ENCODE measurements at regions not wholly inside any gene's neighbourhood (a gene's known extent, or its start where the extent isn't known, plus 50 kb on each side); places are given as distances from the start of the nearest gene placed in this dataset.
"Not testable (repeated sequence)": the region's sequence is repeated elsewhere in the genome, so short reads cannot be mapped to it uniquely, and the experiment has no call there.

- Mint-ChIP-seq H3K4me1 (ENCODE audit: low read depth) (no peaks in the 10 kb centered on the region), H3K27ac (no peak overlapping the region), H3K9me3 (no peaks in the 10 kb centered on the region), H3K4me3 (no peak overlapping the region), H3K27me3 (ENCODE audit: low read depth) (no peaks in the 10 kb centered on the region), H3K36me3 (ENCODE audit: low read depth) (no peaks in the 10 kb centered on the region)
These were observed 76.0 kb upstream of the PIP5K1B start for GRCh38 chr9:68629042-68629441.

GRCh38 chr9:68631811-68632210 lies 73.2 kb upstream of the PIP5K1B start:
- H3K9me3 Mint-ChIP-seq, result no peaks in the 10 kb centered on the region
- H3K36me3 Mint-ChIP-seq (ENCODE audit: low read depth), result no peaks in the 10 kb centered on the region
- no peak overlapping the region for H3K4me3 Mint-ChIP-seq
- H3K27me3 Mint-ChIP-seq (ENCODE audit: low read depth), result peaks cover 3% of the 10 kb centered on the region
- no peaks in the 10 kb centered on the region for H3K4me1 Mint-ChIP-seq (ENCODE audit: low read depth)
- H3K27ac Mint-ChIP-seq, result no peak overlapping the region

GRCh38 chr9:68637020-68637419 lies 68.0 kb upstream of the PIP5K1B start:
- Mint-ChIP-seq H3K27me3 (ENCODE audit: low read depth) (peaks cover 3% of the 10 kb centered on the region), H3K4me1 (ENCODE audit: low read depth) (no peaks in the 10 kb centered on the region), H3K27ac (no peak overlapping the region), H3K4me3 (no peak overlapping the region), H3K36me3 (ENCODE audit: low read depth) (no peaks in the 10 kb centered on the region), H3K9me3 (no peaks in the 10 kb centered on the region)

- not testable (repeated sequence) for H3K27ac Mint-ChIP-seq; H3K36me3 Mint-ChIP-seq (ENCODE audit: low read depth)
These were observed 65.8 kb upstream of the PIP5K1B start for GRCh38 chr9:68639261-68639660.

GRCh38 chr9:68640421-68641089 lies 64.5 kb upstream of the PIP5K1B start:
- no peaks in the 10 kb centered on the region for H3K9me3 Mint-ChIP-seq
- no peak overlapping the region for H3K4me3 Mint-ChIP-seq
- no peak overlapping the region for H3K27ac Mint-ChIP-seq
- no peaks in the 10 kb centered on the region for H3K36me3 Mint-ChIP-seq (ENCODE audit: low read depth)
- no peaks in the 10 kb centered on the region for H3K4me1 Mint-ChIP-seq (ENCODE audit: low read depth)
- H3K27me3 Mint-ChIP-seq (ENCODE audit: low read depth), result peaks cover 3% of the 10 kb centered on the region

More at GRCh38 chr9:68639261-68639660, 65.8 kb upstream of the PIP5K1B start:
- H3K27me3 Mint-ChIP-seq (ENCODE audit: low read depth); H3K4me3 Mint-ChIP-seq; H3K4me1 Mint-ChIP-seq (ENCODE audit: low read depth); H3K9me3 Mint-ChIP-seq: not testable (repeated sequence)

- Mint-ChIP-seq H3K4me1 (ENCODE audit: low read depth) (no peaks in the 10 kb centered on the region), H3K27me3 (ENCODE audit: low read depth) (no peaks in the 10 kb centered on the region), H3K4me3 (no peak overlapping the region), H3K27ac (no peak overlapping the region), H3K9me3 (no peaks in the 10 kb centered on the region), H3K36me3 (ENCODE audit: low read depth) (no peaks in the 10 kb centered on the region)
These were observed 60.9 kb upstream of the PIP5K1B start for GRCh38 chr9:68643901-68644809.

GRCh38 chr9:68644831-68645230 lies 60.2 kb upstream of the PIP5K1B start:
- H3K4me1 Mint-ChIP-seq (ENCODE audit: low read depth), result no peaks in the 10 kb centered on the region
- H3K27me3 Mint-ChIP-seq (ENCODE audit: low read depth), result no peaks in the 10 kb centered on the region
- H3K9me3 Mint-ChIP-seq, result no peaks in the 10 kb centered on the region
- no peak overlapping the region for H3K4me3 Mint-ChIP-seq
- H3K27ac Mint-ChIP-seq, result no peak overlapping the region
- no peaks in the 10 kb centered on the region for H3K36me3 Mint-ChIP-seq (ENCODE audit: low read depth)

- Mint-ChIP-seq H3K36me3 (ENCODE audit: low read depth) (no peaks in the 10 kb centered on the region), H3K27ac (no peak overlapping the region)
These were observed 56.9 kb upstream of the PIP5K1B start for GRCh38 chr9:68648164-68648563.

GRCh38 chr9:68648971-68649370 lies 56.1 kb upstream of the PIP5K1B start:
- Mint-ChIP-seq H3K27me3 (ENCODE audit: low read depth) (no peaks in the 10 kb centered on the region), H3K4me3 (no peak overlapping the region), H3K4me1 (ENCODE audit: low read depth) (peaks cover 18% of the 10 kb centered on the region), H3K9me3 (no peaks in the 10 kb centered on the region), H3K36me3 (ENCODE audit: low read depth) (no peaks in the 10 kb centered on the region), H3K27ac (no peak overlapping the region)

More at GRCh38 chr9:68648164-68648563, 56.9 kb upstream of the PIP5K1B start:
- Mint-ChIP-seq H3K9me3 (no peaks in the 10 kb centered on the region), H3K4me3 (no peak overlapping the region), H3K4me1 (ENCODE audit: low read depth) (peaks cover 14% of the 10 kb centered on the region), H3K27me3 (ENCODE audit: low read depth) (no peaks in the 10 kb centered on the region)

GRCh38 chr9:68651280-68651893 lies 53.7 kb upstream of the PIP5K1B start:
- Mint-ChIP-seq H3K4me1 (ENCODE audit: low read depth) (peaks cover 18% of the 10 kb centered on the region), H3K27ac (peak overlapping the region; percentile 23), H3K36me3 (ENCODE audit: low read depth) (no peaks in the 10 kb centered on the region), H3K9me3 (no peaks in the 10 kb centered on the region), H3K4me3 (no peak overlapping the region), H3K27me3 (ENCODE audit: low read depth) (no peaks in the 10 kb centered on the region)

GRCh38 chr9:68653141-68653595 lies 51.9 kb upstream of the PIP5K1B start:
- Mint-ChIP-seq H3K27ac (peak overlapping the region; percentile 49), H3K4me1 (ENCODE audit: low read depth) (peaks cover 18% of the 10 kb centered on the region), H3K4me3 (peak overlapping the region; percentile 7), H3K36me3 (ENCODE audit: low read depth) (no peaks in the 10 kb centered on the region), H3K9me3 (no peaks in the 10 kb centered on the region), H3K27me3 (ENCODE audit: low read depth) (no peaks in the 10 kb centered on the region)

- H3K9me3 Mint-ChIP-seq, result no peaks in the 10 kb centered on the region
- no peaks in the 10 kb centered on the region for H3K36me3 Mint-ChIP-seq (ENCODE audit: low read depth)
- no peak overlapping the region for H3K27ac Mint-ChIP-seq
- no peak overlapping the region for H3K4me3 Mint-ChIP-seq
- H3K4me1 Mint-ChIP-seq (ENCODE audit: low read depth), result peaks cover 18% of the 10 kb centered on the region
- H3K27me3 Mint-ChIP-seq (ENCODE audit: low read depth), result no peaks in the 10 kb centered on the region
These were observed 51.0 kb upstream of the PIP5K1B start for GRCh38 chr9:68654075-68654474.
